ENCODE measurements at regions not wholly inside any gene's neighbourhood (a gene's known extent, or its start where the extent isn't known, plus 50 kb on each side); places are given as distances from the start of the nearest gene placed in this dataset.

DNA sequence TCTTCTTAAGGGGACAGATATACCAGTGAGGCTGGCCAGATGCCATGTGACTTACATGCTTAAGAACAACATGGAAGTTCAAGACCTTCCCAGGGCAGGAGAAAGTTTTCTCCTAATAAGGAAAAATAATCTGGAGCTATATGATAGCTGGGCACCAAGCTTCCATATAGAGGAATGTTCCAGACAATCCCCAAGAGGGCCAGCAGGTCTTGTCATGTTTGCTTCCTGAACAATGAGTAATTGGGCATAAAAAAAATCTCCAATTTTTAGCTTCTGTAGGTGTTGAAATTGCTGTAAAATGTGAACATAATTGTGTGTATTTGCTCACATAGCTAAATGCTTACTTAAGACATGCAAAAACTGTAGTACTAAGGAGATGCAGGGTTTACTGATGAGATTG, 809.5 kb upstream of the PIK3C3 start:
- Mint-ChIP-seq H3K4me1 (no peaks in the 10 kb centered on the region), H3K27me3 (no peaks in the 10 kb centered on the region), H3K4me3 (no peak overlapping the region), H3K9me3 (peaks cover 12 to 42% (median 17%) of the 10 kb centered on the region in 3 donors), H3K27ac (no peak overlapping the region), H3K36me3 (no peaks in the 10 kb centered on the region)
- H3K27me3 ChIP-seq (replicated peaks in 1 of 2; ENCODE audit: control insufficient read depth in 2 of 2, extremely low read depth in 1 of 2, insufficient read depth in 2 of 2, low read length in 1 of 2): no peaks in the 10 kb centered on the region
- H3K9me3 ChIP-seq: no peaks in the 10 kb centered on the region
- no peaks in the 10 kb centered on the region for H3K4me1 ChIP-seq (ENCODE audit: control insufficient read depth in 1 of 2, extremely low read depth in 1 of 2, insufficient read depth in 2 of 2, low read length in 2 of 2)
- POLR2A ChIA-PET: no interaction called here
- no peaks in the 10 kb centered on the region for H3K36me3 ChIP-seq (ENCODE audit: control insufficient read depth in 2 of 2, extremely low read depth in 1 of 2, insufficient read depth in 1 of 2, low read length in 1 of 2)
- CTCF ChIA-PET: no interaction called here
- DNase-seq (no peak), ATAC-seq (replicated peaks in 1 of 4) (no peak)
- no peak overlapping the region for H3K27ac ChIP-seq (ENCODE audit: low read length)
- no peak overlapping the region for H3K4me3 ChIP-seq (ENCODE audit: control insufficient read depth in 1 of 2, extremely low read depth in 1 of 2, low read length in 1 of 2)

DNA sequence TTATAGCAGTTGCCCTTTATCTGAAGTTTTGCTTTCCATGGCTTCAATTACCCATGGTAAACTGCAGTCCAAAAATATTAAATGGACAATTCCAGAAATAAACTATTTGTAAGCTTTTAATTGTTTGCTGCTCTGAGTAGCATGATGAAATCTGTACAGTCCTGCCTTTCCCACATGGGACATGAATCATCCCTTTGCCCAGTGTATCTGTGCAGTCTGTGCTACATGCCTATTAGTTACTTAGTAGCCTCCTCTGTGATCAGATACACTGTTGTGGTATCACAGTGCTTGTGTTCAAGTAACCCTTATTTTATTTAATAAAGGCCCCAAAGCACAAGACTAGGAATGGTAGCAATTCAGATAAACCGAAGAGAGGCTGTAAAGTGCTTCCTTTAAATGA, 810.6 kb upstream of the PIK3C3 start:
- Mint-ChIP-seq H3K4me3 (no peak overlapping the region), H3K4me1 (no peaks in the 10 kb centered on the region), H3K27me3 (no peaks in the 10 kb centered on the region), H3K27ac (no peak overlapping the region), H3K36me3 (no peaks in the 10 kb centered on the region), H3K9me3 (peaks cover 12 to 38% (median 24%) of the 10 kb centered on the region in 3 donors)
- CTCF ChIA-PET: no interaction called here
- DNase-seq (no peak), ATAC-seq (replicated peaks in 1 of 4) (no peak)
- no peak overlapping the region for H3K27ac ChIP-seq (ENCODE audit: low read length)
- H3K27me3 ChIP-seq (replicated peaks in 1 of 2; ENCODE audit: control insufficient read depth in 2 of 2, extremely low read depth in 1 of 2, insufficient read depth in 2 of 2, low read length in 1 of 2): no peaks in the 10 kb centered on the region
- H3K36me3 ChIP-seq (ENCODE audit: control insufficient read depth in 2 of 2, extremely low read depth in 1 of 2, insufficient read depth in 1 of 2, low read length in 1 of 2): no peaks in the 10 kb centered on the region
- POLR2A ChIA-PET: no interaction called here
- no peak overlapping the region for H3K4me3 ChIP-seq (ENCODE audit: control insufficient read depth in 1 of 2, extremely low read depth in 1 of 2, low read length in 1 of 2)
- no CpG with 5 or more reads among the region's 1 CpG for WGBS (ENCODE audit: insufficient coverage)
- no peaks in the 10 kb centered on the region for H3K9me3 ChIP-seq
- no peaks in the 10 kb centered on the region for H3K4me1 ChIP-seq (ENCODE audit: control insufficient read depth in 1 of 2, extremely low read depth in 1 of 2, insufficient read depth in 2 of 2, low read length in 2 of 2)

DNA sequence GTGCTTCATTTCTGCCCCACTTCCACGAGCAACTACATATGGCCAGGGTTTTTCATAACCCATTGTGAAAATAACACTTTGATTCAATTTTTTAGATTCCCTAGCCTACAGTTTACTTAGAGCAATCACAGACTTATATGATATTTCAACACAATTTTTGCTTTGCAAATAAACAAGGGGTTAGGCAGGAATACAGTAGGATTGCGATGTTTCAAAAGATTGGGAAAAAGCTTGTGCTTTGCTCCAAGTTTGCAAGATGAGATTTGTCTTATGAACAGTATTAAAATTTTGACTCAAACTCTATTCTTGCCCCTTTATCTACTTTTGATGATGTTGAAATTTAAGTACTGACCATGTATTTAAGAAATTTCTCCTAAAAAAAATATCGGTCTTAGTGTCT, 814.5 kb upstream of the PIK3C3 start:
- ATAC-seq (replicated peaks in 1 of 4): no peak
- no peak for DNase-seq
- 50% methylated on average over 1 of the region's 3 CpGs for whole genome bisulfite sequencing (ENCODE audit: insufficient coverage)
- Histone ChIP-seq H3K4me3 (ENCODE audit: control insufficient read depth in 1 of 2, extremely low read depth in 1 of 2, low read length in 1 of 2) (no peak overlapping the region), H3K9me3 (no peaks in the 10 kb centered on the region), H3K4me1 (ENCODE audit: control insufficient read depth in 1 of 2, extremely low read depth in 1 of 2, insufficient read depth in 2 of 2, low read length in 2 of 2) (no peaks in the 10 kb centered on the region), H3K27ac (ENCODE audit: low read length) (no peak overlapping the region), H3K27me3 (replicated peaks in 1 of 2; ENCODE audit: control insufficient read depth in 2 of 2, extremely low read depth in 1 of 2, insufficient read depth in 2 of 2, low read length in 1 of 2) (no peaks in the 10 kb centered on the region), H3K36me3 (ENCODE audit: control insufficient read depth in 2 of 2, extremely low read depth in 1 of 2, insufficient read depth in 1 of 2, low read length in 1 of 2) (no peaks in the 10 kb centered on the region)
- H3K36me3 Mint-ChIP-seq: no peaks in the 10 kb centered on the region
- ChIA-PET CTCF (no interaction called here), POLR2A (no interaction called here)
- no peaks in the 10 kb centered on the region for H3K4me1 Mint-ChIP-seq
- H3K27me3 Mint-ChIP-seq: no peaks in the 10 kb centered on the region
- H3K4me3 Mint-ChIP-seq: no peak overlapping the region
- peaks cover 9 to 29% (median 24%) of the 10 kb centered on the region in 3 donors for H3K9me3 Mint-ChIP-seq
- H3K27ac Mint-ChIP-seq: no peak overlapping the region

DNA sequence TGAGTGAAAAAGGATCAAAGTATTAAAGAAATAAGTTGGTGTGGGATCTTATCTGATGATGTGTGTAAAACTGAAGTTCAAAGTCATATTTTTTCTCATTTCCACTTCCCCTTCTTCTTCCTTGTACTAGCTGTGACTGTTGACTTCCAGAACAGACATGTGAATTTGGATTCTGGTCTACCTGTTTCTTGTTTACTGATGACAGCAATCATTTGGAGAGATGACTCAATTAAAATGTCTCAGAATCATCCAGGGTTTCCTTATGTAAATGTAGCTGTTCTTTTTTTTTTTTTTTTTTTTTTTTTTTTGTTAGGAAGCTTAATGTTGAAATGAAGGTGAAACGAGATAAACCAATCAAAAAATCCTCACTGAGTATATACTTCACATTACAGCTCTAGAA, 819.9 kb upstream of the PIK3C3 start:
- Mint-ChIP-seq H3K9me3 (peaks cover 12 to 19% (median 19%) of the 10 kb centered on the region in 3 donors), H3K27me3 (no peaks in the 10 kb centered on the region), H3K36me3 (no peaks in the 10 kb centered on the region), H3K4me3 (no peak overlapping the region), H3K4me1 (no peaks in the 10 kb centered on the region), H3K27ac (no peak overlapping the region)
- Histone ChIP-seq H3K27me3 (replicated peaks in 1 of 2; ENCODE audit: control insufficient read depth in 2 of 2, extremely low read depth in 1 of 2, insufficient read depth in 2 of 2, low read length in 1 of 2) (no peaks in the 10 kb centered on the region), H3K4me1 (ENCODE audit: control insufficient read depth in 1 of 2, extremely low read depth in 1 of 2, insufficient read depth in 2 of 2, low read length in 2 of 2) (no peaks in the 10 kb centered on the region), H3K36me3 (ENCODE audit: control insufficient read depth in 2 of 2, extremely low read depth in 1 of 2, insufficient read depth in 1 of 2, low read length in 1 of 2) (no peaks in the 10 kb centered on the region), H3K27ac (ENCODE audit: low read length) (no peak overlapping the region), H3K9me3 (no peaks in the 10 kb centered on the region), H3K4me3 (ENCODE audit: control insufficient read depth in 1 of 2, extremely low read depth in 1 of 2, low read length in 1 of 2) (no peak overlapping the region)
- ATAC-seq (replicated peaks in 1 of 4): no peak
- WGBS (ENCODE audit: insufficient coverage): no CpG with 5 or more reads among the region's 1 CpG
- POLR2A ChIA-PET: no interaction called here
- DNase-seq: no peak
- CTCF ChIA-PET: no interaction called here

DNA sequence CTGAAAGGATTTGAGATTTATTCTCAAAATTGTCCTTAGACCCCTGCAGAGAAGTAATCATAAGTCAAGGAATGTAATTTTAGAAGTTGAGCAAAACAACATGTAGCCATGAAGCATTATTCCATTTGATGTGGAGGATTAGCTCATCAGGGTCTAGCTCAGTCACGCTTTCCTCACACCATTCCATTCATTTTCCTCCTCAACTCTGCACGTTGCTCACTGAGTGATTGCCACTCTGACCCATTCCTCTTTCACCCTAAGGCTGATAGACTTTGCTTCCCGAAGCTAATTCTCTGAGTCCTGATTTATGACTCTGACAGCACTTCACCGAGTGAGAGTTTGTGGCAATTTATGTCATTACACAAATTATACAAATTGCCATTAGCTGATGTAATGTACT, 820.6 kb upstream of the PIK3C3 start:
- no peaks in the 10 kb centered on the region for H3K27me3 Mint-ChIP-seq
- H3K27ac Mint-ChIP-seq: no peak overlapping the region
- POLR2A ChIA-PET: no interaction called here

DNA sequence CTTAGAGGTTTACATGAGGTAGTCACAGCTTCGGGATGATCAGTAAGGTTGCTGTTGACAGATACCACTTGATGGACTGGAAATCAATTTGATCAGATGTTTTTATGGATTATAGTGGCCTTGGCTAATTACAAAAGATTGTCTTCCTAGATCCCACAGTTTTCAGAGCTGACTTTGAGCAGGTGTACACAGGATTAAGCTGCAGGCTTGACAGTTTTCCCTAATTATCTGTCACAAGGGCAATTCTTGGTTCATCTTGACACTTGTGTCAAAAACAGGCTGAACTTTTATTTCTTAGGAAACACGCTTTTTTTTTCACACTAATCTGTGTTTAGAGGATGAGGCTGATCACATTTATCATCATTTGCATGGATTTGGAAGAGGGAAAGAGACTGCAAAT, 824.0 kb upstream of the PIK3C3 start:
- Histone ChIP-seq H3K27ac (ENCODE audit: low read length) (no peak overlapping the region), H3K27me3 (replicated peaks in 1 of 2; ENCODE audit: control insufficient read depth in 2 of 2, extremely low read depth in 1 of 2, insufficient read depth in 2 of 2, low read length in 1 of 2) (no peaks in the 10 kb centered on the region), H3K36me3 (ENCODE audit: control insufficient read depth in 2 of 2, extremely low read depth in 1 of 2, insufficient read depth in 1 of 2, low read length in 1 of 2) (no peaks in the 10 kb centered on the region), H3K9me3 (no peaks in the 10 kb centered on the region), H3K4me1 (ENCODE audit: control insufficient read depth in 1 of 2, extremely low read depth in 1 of 2, insufficient read depth in 2 of 2, low read length in 2 of 2) (no peaks in the 10 kb centered on the region), H3K4me3 (ENCODE audit: control insufficient read depth in 1 of 2, extremely low read depth in 1 of 2, low read length in 1 of 2) (no peak overlapping the region)
- Mint-ChIP-seq H3K27ac (no peak overlapping the region), H3K27me3 (no peaks in the 10 kb centered on the region), H3K9me3 (peaks cover 16 to 20% (median 17%) of the 10 kb centered on the region in 3 donors), H3K4me3 (no peak overlapping the region), H3K36me3 (no peaks in the 10 kb centered on the region), H3K4me1 (no peaks in the 10 kb centered on the region)
- DNase-seq: no peak
- 25% methylated on average over 1 of the region's 2 CpGs for WGBS (ENCODE audit: insufficient coverage)
- ChIA-PET CTCF (no interaction called here), POLR2A (no interaction called here)
- ATAC-seq (replicated peaks in 1 of 4): no peak

More for the DNA sequence above, 820.6 kb upstream of the PIK3C3 start:
- Histone ChIP-seq H3K27me3 (replicated peaks in 1 of 2; ENCODE audit: control insufficient read depth in 2 of 2, extremely low read depth in 1 of 2, insufficient read depth in 2 of 2, low read length in 1 of 2) (no peaks in the 10 kb centered on the region), H3K36me3 (ENCODE audit: control insufficient read depth in 2 of 2, extremely low read depth in 1 of 2, insufficient read depth in 1 of 2, low read length in 1 of 2) (no peaks in the 10 kb centered on the region), H3K4me3 (ENCODE audit: control insufficient read depth in 1 of 2, extremely low read depth in 1 of 2, low read length in 1 of 2) (no peak overlapping the region), H3K4me1 (ENCODE audit: control insufficient read depth in 1 of 2, extremely low read depth in 1 of 2, insufficient read depth in 2 of 2, low read length in 2 of 2) (no peaks in the 10 kb centered on the region), H3K27ac (ENCODE audit: low read length) (no peak overlapping the region), H3K9me3 (no peaks in the 10 kb centered on the region)
- Mint-ChIP-seq H3K4me3 (no peak overlapping the region), H3K4me1 (no peaks in the 10 kb centered on the region), H3K9me3 (peaks cover 12 to 19% (median 15%) of the 10 kb centered on the region in 3 donors), H3K36me3 (no peaks in the 10 kb centered on the region)
- DNase-seq (no peak), ATAC-seq (replicated peaks in 1 of 4) (no peak)
- CTCF ChIA-PET: no interaction called here
- 80% methylated on average over 1 of the region's 4 CpGs for WGBS (ENCODE audit: insufficient coverage)

DNA sequence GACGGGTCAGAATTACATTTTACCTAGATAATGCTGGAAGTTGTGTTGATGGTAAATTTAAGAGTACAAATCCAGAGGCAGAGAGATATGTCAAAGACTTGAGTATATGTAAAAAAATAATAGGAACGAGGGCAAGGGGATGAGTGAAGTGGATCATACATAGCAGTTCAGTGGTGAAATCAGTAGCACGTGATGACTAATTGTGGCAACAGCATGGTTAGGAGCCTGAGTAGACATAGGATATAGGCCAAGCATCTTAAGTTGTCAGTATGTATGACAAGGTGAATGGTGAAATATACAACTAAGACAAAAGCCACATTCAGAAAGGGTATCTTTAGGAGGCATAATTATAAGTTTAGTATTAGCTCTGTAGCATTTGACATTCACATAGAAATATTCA, 826.5 kb upstream of the PIK3C3 start:
- Histone ChIP-seq H3K27me3 (replicated peaks in 1 of 2; ENCODE audit: control insufficient read depth in 2 of 2, extremely low read depth in 1 of 2, insufficient read depth in 2 of 2, low read length in 1 of 2) (no peaks in the 10 kb centered on the region), H3K4me3 (ENCODE audit: control insufficient read depth in 1 of 2, extremely low read depth in 1 of 2, low read length in 1 of 2) (no peak overlapping the region), H3K36me3 (ENCODE audit: control insufficient read depth in 2 of 2, extremely low read depth in 1 of 2, insufficient read depth in 1 of 2, low read length in 1 of 2) (no peaks in the 10 kb centered on the region), H3K27ac (ENCODE audit: low read length) (no peak overlapping the region), H3K4me1 (ENCODE audit: control insufficient read depth in 1 of 2, extremely low read depth in 1 of 2, insufficient read depth in 2 of 2, low read length in 2 of 2) (no peaks in the 10 kb centered on the region), H3K9me3 (no peaks in the 10 kb centered on the region)
- CTCF ChIA-PET: no interaction called here
- Mint-ChIP-seq H3K9me3 (peaks cover 9 to 16% (median 15%) of the 10 kb centered on the region in 3 donors), H3K27me3 (no peaks in the 10 kb centered on the region), H3K36me3 (no peaks in the 10 kb centered on the region), H3K4me3 (no peak overlapping the region), H3K4me1 (no peaks in the 10 kb centered on the region), H3K27ac (no peak overlapping the region)
- ATAC-seq (replicated peaks in 1 of 4): no peak
- WGBS (ENCODE audit: insufficient coverage): 82% methylated on average over 2 of the region's 3 CpGs
- no peak for DNase-seq
- POLR2A ChIA-PET: no interaction called here

All from T-cell (primary cell).